ENCODE measurements at regions not wholly inside any gene's neighbourhood (a gene's known extent, or its start where the extent isn't known, plus 50 kb on each side); places are given as distances from the start of the nearest gene placed in this dataset.

GRCh38 chr13:110806636-110807035 lies 93.1 kb downstream of the ING1 start:
- no peak for ATAC-seq
- Histone ChIP-seq H3K27ac (no peak overlapping the region), H3K4me3 (no peak overlapping the region), H3K27me3 (peaks cover 32% of the 10 kb centered on the region), H3K36me3 (no peaks in the 10 kb centered on the region), H3K9me3 (no peaks in the 10 kb centered on the region), H3K4me1 (peaks cover 0 to under 1% (median 0%) of the 10 kb centered on the region in 3 donors)
- TF ChIP-seq POLR2AphosphoS5 (IDR thresholded peaks at IDR 0.05) = no peak
- no peak for TF ChIP-seq POLR2A (IDR thresholded peaks at IDR 0.05)
- TF ChIP-seq CTCF (IDR thresholded peaks at IDR 0.05) = no peak
- no peak for TF ChIP-seq EP300 (IDR thresholded peaks at IDR 0.05)
- 100% methylated on average over 1 to 3 of the region's 4 CpGs for WGBS, 2 donors (ENCODE audit: low coverage in 1 of 2)

GRCh38 chr13:110807546-110807945 lies 94.0 kb downstream of the ING1 start:
- Histone ChIP-seq H3K36me3 (no peaks in the 10 kb centered on the region), H3K27me3 (peaks cover 40% of the 10 kb centered on the region), H3K4me1 (peaks cover 0 to 10% (median 4%) of the 10 kb centered on the region in 3 donors), H3K4me3 (no peak overlapping the region), H3K27ac (no peak overlapping the region), H3K9me3 (no peaks in the 10 kb centered on the region)
- ATAC-seq = no peak
- TF ChIP-seq CTCF (IDR thresholded peaks at IDR 0.05) = no peak
- TF ChIP-seq POLR2A (IDR thresholded peaks at IDR 0.05) = no peak
- TF ChIP-seq POLR2AphosphoS5 (IDR thresholded peaks at IDR 0.05) = no peak
- no peak for TF ChIP-seq EP300 (IDR thresholded peaks at IDR 0.05)
- 100% methylated on average over 1 of the region's 1 CpG; no CpG with 5 or more reads in 1 of the 2 donors for WGBS, 2 donors (ENCODE audit: low coverage in 1 of 2)

- WGBS, 2 donors (ENCODE audit: low coverage in 1 of 2) = 52 to 60% methylated on average over 4 of the region's 4 CpGs
- peaks cover 0 to 14% (median 5%) of the 10 kb centered on the region in 3 donors for H3K4me1 ChIP-seq
- no peak for ATAC-seq
- no peak overlapping the region for H3K27ac ChIP-seq
- H3K27me3 ChIP-seq = peaks cover 43% of the 10 kb centered on the region
- H3K36me3 ChIP-seq = no peaks in the 10 kb centered on the region
- H3K9me3 ChIP-seq = no peaks in the 10 kb centered on the region
- no peak for TF ChIP-seq POLR2A (IDR thresholded peaks at IDR 0.05)
- no peak for TF ChIP-seq CTCF (IDR thresholded peaks at IDR 0.05)
- TF ChIP-seq EP300 (IDR thresholded peaks at IDR 0.05) = no peak
- TF ChIP-seq POLR2AphosphoS5 (IDR thresholded peaks at IDR 0.05) = no peak
- no peak overlapping the region for H3K4me3 ChIP-seq
Measured at GRCh38 chr13:110808138-110808537, 94.6 kb downstream of the ING1 start.

- no peaks in the 10 kb centered on the region for H3K9me3 ChIP-seq
- no peak overlapping the region for H3K27ac ChIP-seq
- H3K4me1 ChIP-seq = peaks cover 0 to 14% (median 5%) of the 10 kb centered on the region in 3 donors
- 77 to 88% methylated on average over 8 to 9 of the region's 10 CpGs for WGBS, 2 donors (ENCODE audit: low coverage in 1 of 2)
- peaks cover 45% of the 10 kb centered on the region for H3K27me3 ChIP-seq
- TF ChIP-seq POLR2A (IDR thresholded peaks at IDR 0.05) = no peak
- TF ChIP-seq EP300 (IDR thresholded peaks at IDR 0.05) = no peak
- no peak for TF ChIP-seq POLR2AphosphoS5 (IDR thresholded peaks at IDR 0.05)
- no peak for TF ChIP-seq CTCF (IDR thresholded peaks at IDR 0.05)
- H3K4me3 ChIP-seq = no peak overlapping the region
- H3K36me3 ChIP-seq = no peaks in the 10 kb centered on the region
- ATAC-seq = no peak
Measured at GRCh38 chr13:110809871-110810486, 96.5 kb downstream of the ING1 start.

GRCh38 chr13:110811008-110811720 lies 97.7 kb downstream of the ING1 start:
- WGBS, 2 donors (ENCODE audit: low coverage in 1 of 2) = 69 to 100% methylated on average over 2 to 16 of the region's 16 CpGs
- no peak for ATAC-seq
- no peak overlapping the region for H3K4me3 ChIP-seq
- TF ChIP-seq CTCF (IDR thresholded peaks at IDR 0.05) (no peak), POLR2A (IDR thresholded peaks at IDR 0.05) (no peak), EP300 (IDR thresholded peaks at IDR 0.05) (no peak), POLR2AphosphoS5 (IDR thresholded peaks at IDR 0.05) (no peak)
- H3K9me3 ChIP-seq = no peaks in the 10 kb centered on the region
- H3K36me3 ChIP-seq = no peaks in the 10 kb centered on the region
- peaks cover 0 to 14% (median 5%) of the 10 kb centered on the region in 3 donors for H3K4me1 ChIP-seq
- peaks cover 45% of the 10 kb centered on the region for H3K27me3 ChIP-seq
- no peak overlapping the region for H3K27ac ChIP-seq
